CD4-positive, alpha-beta T cell treated with Interferon gamma for 1 hour (primary cell): ENCODE measurements at regions not wholly inside any gene's neighbourhood (a gene's known extent, or its start where the extent isn't known, plus 50 kb on each side); places are given as distances from the start of the nearest gene placed in this dataset.

Source experiments
- DNase-seq: peaks from one replicate; pipeline ENCODE4 v3.0.0-alpha.2; 2020

DNA sequence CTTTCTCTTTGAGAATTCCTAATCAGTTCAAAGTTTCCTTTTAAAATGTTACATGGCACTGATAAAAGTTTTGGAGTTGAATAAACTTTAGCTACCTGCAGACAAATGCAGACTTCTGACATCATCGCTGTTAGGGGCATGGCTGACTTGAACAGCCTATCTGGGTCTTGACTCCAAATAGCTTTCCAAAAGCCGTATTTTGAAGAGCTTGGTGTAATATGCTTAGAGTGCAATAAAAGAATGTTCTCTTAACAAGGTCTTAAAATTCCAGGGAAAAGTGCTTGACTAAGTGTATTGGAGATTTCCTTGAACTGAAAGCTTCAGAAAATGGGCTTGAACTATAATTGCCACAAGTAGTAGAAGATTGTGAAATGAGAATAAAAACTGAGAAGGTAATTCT is 342.9 kb upstream of the DCC start:
- no peak for DNase-seq

DNA sequence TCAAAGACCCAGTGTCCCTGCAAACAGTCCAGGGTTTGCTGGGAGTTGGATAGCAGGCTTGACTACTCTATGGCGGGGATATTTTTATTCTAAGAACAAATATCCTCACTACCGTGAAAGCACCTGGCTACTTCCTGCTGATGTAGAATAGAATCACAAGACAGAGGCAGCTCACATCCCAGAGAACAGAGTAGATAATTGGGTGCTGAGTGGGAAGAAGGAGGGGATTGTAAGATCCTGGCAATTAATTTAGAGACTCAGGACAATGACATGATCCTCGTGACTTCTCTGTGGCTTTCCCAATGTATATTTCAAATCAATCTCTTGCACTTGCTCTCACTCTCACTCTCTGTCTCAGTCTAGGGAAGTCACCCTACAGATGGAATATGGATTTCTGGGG is 341.9 kb upstream of the DCC start:
- DNase-seq: no peak

DNA sequence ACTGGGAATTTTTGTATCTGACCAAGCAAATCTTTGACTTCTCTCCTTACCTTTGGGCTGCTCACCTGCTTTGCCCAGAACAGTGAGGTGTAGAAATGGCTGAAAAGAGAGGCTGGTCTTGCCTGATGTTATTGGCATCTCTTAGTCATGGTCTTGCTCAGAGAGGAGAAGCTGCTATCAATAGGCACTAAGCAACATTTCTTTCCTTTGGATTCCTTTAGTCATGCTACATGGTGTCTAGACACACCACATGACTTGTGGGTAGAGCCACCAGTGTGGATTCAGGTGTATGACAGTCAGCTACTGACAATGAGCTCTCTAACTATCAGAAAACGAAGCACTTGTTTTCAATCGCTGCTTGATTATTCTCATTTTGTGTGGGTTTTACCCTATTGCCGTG is 341.3 kb upstream of the DCC start:
- DNase-seq: no peak

DNA sequence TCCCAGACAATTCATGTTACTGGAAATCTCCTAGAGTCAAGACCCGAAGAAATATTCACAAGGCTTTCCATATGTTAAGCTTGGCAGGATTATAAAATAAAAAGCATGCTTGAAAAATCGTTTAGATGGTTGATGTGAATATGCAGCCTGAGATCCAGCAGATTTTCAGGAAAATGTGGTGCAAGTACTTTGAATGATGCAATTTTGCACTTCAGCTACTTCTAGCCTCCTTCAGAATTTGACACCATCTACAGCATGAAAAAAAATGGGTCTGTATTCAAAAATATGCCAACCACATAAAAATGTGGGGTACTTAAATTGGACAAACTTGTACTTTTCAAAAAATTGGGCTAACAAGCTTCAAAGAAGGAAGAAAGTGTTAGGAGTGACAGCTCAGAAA is 340.6 kb upstream of the DCC start:
- no peak for DNase-seq

DNA sequence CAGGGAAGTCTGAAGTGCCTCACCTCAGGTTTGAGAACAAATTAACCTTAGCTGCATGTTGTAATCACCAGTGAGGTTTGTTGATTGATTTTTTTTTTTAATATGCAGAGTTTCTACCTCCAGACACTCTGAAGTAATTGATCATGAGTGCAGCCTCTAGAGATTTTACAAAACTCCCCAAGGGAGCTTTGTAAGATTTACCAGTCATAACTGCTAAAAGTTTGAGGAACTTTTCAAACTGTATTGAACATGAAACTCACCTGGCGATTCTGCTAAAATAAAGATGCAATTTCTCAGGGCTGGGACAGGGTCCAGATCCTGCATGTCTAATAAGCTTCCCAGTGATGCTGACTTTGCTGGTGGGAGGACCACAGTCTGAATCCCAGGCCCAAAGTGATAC is 339.6 kb upstream of the DCC start:
- no peak for DNase-seq

DNA sequence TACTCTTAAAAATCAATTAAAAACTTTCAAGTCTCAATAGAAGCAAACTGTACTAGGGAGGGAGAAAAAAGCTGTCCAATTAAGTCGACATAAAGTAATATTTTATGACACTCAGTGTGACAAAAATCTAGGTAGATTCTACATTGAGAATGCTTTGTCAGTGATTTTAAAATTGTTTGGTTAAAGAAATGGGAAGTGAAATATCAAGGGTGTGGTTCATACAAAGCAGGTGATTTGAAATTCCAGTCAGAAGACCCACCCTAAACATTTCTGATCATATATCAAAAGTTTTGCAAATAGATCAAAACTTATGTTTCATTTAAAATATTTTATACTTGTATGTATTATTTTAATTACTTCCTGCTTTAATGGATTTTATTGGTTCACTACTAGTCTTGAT is 338.9 kb upstream of the DCC start:
- no peak for DNase-seq

DNA sequence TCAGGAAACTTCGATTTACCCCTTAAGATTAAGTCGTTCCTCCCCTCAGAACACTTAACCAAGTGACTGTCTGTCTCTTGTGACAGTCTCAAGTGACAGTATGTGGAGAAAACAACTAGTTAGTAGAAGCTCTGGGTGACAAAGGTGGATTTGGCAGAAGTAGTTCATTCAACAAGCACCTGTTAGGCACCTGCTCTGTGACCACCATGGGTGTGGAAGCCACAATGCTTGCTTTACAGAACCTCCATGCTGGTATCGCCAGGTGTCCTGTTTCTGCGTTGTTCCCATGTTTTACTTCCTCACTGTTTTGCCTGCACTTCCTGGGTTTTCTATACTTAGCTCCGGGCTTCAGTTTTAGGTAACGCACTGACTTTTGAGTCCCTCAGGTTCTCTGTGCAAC is 337.4 kb upstream of the DCC start:
- no peak for DNase-seq

DNA sequence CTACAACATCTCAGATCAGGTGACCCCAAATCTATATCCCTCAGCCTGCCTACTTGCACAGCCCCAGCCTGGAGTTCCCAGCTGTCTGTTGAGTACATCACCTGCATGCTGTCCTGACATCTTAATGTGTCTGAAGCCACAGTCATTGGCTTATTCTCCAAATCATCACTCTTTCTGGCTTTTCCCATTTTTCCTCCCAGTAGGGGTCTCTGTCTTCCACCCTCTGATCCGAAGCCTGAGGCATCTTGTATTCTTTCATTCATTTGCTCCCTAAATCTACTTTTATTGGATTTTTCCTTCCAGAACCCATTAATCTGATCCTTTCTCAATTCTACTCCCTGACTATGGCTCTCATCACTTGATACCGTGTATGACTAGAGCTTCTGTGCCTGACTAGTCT is 332.9 kb upstream of the DCC start:
- no peak for DNase-seq

DNA sequence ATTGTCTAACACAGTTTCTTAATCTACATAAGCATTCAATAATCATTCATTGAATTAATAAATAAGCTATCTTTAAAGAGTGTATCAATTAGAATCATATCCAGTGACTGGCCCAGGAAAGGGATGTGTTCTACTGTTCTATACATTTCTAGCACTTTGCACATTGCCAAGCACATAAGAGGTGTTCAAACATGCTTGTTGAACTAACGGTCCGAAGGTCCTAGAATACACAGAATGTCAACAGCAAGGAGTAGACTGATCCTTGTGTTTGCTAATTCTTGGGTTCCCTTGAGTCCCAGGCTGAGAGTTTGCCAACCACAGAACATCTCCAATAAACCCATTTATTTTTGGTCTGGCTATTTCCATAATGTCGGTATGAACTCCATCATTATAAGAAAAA is 331.7 kb upstream of the DCC start:
- no peak for DNase-seq

DNA sequence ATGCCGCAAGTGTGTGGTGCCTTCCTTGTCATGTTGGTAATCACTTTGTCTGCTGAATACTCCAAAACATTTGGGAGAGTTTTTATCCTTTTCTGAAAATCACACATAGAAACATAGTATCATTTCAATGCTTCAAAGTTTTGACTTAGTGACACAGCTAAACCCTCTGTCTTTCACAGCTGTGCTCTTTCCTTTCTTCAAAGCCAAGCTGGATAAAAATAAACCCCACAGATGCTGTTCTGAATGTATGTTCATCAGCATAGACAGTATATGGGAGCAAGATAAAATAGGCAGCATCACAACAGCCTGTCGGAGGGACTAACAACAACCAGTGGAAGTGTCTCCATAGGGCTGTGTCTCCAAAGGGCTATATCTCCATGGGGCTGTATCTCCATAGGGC is 331.3 kb upstream of the DCC start:
- no peak for DNase-seq

DNA sequence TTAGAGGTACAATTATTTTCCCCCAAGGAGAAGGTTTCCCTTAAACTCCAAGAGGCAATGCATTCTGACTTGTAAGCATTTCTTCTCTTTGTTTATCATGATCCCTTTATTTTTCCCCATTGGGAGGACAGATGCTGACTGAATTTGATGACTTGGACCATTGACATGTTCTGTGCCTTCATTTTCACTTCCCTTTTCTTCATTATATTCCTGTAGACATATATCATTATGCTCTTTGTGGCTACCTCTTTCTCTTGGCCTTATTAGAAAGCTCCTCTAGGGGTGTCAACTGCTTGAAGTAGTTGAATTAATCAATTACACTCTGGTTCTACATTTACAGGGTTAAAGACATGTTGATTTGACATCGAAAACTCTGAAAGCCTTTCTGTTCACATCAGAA is 330.0 kb upstream of the DCC start:
- DNase-seq: no peak

DNA sequence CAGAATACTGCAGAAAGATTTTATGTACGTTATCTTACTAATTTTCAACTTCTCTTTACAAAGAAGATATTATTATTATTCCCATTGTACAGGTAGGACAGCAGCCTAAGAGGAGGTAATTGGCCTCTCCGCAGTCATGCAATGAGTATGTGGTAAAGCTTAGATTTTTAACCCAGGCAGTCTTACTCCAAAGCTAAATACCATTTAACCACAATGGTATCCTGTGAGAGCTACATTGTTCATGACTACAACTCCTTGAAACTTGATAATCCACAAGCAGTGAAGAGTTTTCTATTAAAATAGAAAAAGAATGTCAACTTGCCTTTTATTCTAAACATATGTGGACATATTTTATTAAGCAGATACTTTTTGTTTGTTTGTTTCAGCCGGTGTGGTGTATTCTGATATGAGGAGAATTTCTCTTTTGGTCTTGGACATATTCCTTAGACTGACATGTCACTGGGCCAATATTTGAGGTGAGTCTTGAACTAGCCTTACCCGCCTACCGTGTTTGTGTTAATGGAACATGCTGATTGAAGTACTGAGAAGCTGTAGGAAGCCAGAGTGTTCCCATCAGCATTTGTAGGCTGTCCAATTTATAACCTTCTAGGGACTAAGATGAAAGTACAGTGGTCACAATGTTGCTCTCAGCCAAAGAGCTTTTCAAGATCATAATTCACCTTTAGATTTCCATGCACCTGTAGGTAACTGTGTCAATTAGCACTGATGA is 293.9 kb upstream of the DCC start:
- DNase-seq: no peak

DNA sequence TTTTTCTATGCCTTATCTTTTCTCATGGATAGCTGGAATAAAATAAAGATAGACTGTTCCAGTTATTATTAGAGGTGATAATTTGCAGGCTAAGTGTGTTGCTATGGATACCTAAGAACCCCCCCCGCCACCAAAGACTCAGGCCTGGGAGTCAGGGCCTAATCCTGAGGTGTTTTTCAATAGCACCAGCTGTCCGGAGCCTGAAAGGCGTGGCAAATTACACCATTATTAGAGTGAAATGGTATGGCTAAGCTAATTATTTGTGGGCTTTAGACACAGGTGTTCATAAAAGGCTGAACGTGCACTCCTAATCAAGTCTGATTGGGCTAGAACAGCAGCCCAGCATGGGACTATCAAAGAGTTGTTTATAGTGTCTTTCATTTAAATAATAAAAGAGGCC is 293.2 kb upstream of the DCC start:
- no peak for DNase-seq

DNA sequence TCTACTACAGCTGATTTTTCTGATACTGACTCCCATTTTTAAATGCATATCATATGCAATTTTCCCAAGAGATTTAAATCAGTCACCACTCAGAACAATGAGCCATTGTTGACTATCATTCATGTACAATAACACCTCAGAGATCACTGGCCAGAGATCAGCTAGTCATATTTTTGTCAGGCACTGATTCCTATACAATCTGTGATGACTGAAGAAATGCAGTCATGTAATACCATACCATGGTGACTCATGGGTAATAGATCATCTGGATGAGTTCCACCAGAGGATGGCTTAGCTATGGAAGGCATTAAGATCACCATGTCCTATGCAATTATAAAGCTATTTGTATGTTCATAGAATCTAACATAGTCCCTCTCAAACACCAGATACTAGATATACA is 285.7 kb upstream of the DCC start:
- no peak for DNase-seq

DNA sequence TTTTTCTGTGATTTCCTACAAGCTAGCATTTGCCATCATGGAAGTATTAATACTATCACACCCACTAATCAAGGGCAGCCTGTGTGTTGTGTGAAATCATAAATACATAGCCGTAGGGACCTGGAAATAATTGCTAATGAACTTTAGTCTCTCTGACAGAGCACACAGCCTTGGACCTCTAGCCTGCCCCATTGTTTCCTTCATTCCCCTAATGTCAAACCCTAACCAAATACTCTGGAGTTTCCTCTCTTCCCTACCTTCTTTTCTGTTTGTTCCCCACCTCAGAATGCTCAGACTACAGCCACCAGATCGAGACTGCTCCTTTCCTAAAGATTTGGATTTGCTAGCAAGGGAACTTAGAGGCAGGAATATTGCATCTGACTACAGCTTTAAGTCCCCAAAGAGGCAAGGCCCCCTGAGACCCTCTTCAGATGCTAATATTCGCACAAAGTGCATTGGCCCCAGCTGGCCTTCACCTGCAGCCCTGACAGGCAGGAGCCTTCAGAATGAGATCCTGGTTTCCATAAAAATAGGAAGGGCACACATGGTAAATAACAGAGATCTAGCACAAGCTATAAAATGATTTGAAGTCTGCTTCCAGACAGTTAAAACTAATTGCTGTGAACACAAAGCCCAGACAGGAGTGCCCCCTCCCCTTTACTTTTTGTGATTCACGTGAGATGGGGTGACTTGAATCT is 279.2 kb upstream of the DCC start:
- no peak for DNase-seq

DNA sequence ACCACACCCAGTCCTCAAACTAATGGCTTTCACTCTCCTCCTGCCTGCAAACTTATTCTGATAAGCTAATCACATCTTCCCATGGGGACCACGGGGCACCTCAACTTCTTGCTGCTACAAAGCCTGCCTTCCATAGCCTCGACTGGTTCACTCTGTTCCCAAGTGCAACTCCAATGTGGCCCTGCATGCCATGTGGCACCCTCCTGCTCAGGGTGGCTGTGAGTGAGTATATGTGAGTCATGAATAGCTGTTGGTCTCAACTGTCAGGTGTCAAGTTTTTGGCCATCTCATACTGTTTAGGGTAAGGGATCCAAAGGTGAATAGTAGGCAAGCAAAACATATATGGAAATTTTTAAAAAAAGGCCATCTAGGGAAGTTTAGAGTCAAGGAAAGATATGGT is 276.1 kb upstream of the DCC start:
- DNase-seq: no peak

DNA sequence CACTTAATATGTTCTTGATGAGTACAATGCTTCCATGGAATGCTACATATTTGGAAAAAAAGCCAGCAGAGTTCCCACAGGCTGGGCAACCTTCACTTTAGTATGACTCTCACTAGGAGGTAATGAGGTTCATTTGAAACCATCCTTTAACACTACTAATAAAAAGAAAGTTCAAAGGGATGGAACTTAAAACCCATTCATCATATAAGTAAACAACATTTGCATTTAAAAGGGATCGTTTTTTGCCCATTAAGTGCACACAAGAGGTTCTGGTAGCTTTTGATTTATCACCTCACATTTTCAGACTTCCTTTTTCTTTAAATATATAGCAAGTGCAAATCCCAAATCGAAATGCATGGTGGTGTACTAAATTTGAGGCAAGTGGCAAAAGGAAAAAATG is 270.8 kb upstream of the DCC start:
- no peak for DNase-seq

DNA sequence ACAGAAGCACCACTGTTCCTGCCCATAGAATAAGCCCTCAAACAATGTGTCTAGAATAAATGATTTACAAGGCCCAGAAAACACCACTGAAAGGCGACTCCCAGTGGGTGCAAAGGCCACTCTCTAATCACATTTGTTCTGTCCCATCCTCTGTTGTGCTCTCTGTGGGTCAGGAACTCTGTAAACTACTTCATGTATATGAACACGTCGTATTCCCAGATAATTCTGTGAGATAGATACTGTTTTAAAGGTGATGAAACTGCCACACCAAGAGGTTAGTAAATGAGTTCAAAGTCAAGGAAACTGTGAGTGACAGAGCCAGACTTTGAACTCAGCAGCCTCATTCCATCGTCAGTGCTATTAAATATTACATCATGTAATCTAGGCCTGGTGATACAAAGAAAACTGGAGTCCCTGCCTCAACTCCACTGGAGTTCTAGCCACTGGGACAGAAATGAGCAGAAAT is 269.7 kb upstream of the DCC start:
- no peak for DNase-seq

DNA sequence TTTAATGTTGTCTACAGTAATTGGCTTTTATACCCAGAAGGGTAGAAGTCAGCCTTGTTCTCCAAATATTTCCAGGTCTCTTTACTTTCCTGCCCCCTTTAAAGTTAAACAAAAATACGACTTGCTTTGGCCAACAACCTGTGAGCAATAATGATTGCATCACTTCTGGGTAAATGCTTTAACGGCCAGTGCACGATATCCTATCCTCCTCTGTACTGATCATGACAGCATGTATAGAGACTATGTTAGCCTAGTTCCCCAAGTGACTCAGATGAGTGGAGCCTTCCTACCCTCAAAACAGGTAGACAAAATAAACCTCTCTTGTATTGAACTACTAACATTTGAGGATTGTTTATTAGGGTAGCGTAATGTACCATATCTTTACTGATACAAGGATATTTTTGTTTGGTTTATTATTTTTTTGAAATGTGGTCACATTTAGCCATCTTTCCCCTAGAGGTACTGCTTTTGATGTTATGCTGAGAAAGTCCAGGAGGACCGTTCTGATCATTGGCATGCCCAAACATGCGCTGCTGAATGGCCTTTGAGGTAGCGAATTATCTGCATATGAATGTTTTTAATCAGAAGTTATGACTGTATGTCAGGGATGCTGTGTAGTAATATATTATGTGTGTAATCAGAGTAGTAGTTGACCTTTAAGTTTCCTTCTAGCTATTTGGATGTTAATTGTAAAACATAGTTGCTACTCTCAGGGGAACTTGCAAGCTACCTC is 262.6 kb upstream of the DCC start:
- DNase-seq: no peak

DNA sequence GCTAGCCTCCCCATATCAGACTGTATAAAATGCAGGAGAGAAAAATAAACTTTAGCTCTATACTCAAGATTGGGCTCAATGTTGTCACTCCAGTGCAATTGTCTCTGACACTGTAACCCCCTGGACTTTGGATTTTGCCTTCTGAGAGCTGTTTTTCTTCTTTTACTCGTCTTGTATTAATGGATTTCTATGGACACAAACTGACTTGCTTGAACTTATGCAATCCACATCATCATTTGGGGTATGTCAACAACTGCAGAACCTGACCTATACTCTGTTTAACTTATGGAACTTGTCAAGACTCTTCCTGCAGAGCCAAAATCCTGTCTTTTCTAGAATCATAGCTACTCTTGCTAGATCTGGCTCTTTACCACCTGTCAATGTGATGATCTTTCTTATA is 257.8 kb upstream of the DCC start:
- no peak for DNase-seq

DNA sequence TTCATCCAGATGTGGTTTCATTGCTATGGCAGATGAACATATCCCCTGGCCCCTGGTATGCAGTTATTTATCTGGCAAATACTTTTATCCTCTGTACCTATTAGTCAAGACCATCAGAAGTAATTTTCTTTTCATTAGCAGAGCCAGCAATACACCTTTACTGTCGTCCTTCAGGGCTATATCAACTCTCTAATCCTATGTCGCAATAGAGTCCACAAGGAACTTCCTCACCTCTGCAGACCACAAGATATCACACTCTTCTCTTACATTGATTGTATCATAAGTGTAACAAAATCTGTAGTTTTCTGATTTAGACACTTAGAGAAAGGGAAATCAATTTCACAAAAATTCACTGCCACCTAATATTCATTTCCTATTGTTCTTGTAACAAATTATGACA is 252.9 kb upstream of the DCC start:
- no peak for DNase-seq

DNA sequence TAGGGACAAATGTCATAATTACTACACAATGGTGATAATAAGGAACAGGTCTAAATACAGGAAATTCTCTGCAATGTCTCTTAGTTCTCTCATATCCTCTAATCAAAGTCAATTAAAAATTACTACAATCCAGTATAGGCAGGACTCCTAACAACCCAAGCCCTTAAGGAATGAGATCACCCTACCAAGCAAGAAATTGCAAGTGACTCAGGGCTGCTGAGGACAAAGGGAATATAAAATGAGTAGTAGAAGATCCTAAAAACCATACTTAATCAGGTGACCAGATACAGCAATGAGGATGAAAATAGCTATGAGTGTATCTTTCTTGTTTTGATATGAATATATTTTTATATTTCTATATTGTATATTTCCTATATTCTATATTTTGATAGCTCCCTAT is 250.0 kb upstream of the DCC start:
- no peak for DNase-seq

DNA sequence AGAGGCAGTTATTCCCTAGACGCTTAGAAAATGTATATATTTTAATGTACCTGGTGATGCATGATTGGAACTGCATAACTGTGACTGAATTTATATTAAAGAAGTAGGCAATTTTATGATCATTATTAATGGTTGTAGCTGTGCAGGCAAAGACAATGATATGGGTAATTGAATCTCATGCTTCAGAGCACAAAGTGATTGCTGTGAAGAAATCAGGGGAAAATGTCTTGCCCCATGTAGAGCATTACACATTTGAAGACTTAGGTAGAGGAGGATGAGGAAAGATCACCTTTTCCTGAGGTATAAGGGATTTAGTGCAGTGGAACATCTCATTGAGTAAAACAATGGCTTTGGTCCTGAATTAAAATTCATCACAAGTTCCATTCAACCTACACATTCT is 246.8 kb upstream of the DCC start:
- DNase-seq: no peak

DNA sequence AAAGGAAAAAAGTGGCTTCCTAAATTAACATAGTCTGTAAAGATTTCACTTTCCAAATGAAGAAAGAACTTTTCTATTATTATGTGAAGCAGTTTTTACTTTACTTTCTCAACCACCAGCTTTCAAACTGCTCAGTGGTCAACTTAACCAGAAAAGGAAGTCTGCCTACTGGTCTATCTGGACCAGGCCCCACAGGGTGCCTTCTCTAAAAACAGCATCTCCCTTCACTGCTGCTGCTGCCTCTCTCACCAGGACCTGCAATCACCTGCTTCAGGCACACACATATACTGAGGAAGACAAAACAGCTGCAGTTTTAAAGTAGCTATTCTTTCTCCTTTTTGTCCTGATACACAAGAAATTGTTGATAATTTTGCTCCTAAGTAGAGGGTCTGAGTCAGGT is 221.3 kb upstream of the DCC start:
- no peak for DNase-seq
